Mammary epithelial cell (primary cell): ENCODE measurements at regions not wholly inside any gene's neighbourhood (a gene's known extent, or its start where the extent isn't known, plus 50 kb on each side); places are given as distances from the start of the nearest gene placed in this dataset.
"Not testable (repeated sequence)": the region's sequence is repeated elsewhere in the genome, so short reads cannot be mapped to it uniquely, and the experiment has no call there.

Source experiments
- EZH2 ChIP-seq: IDR thresholded peaks from 2 replicates; pipeline ENCODE4 v1.6.1; 2012; ENCODE audit warnings: low read length, inconsistent platforms, borderline replicate concordance
- TF ChIP-seq, protein P1 (sequence below), 2 donors: IDR thresholded peaks in 1 of 2; conservative IDR thresholded peaks in 1 of 2; 2 replicates each; pipeline ENCODE4 v1.5.1; 2011 to 2012; ENCODE audit warnings: inconsistent platforms in 2 of 2, low read length in 2 of 2, mild to moderate bottlenecking in 2 of 2, control low read depth in 1 of 2, low read depth in 1 of 2; ENCODE audit not compliant: insufficient read depth in 1 of 2; ENCODE audit errors: extremely low read depth in 1 of 2

- not testable (repeated sequence) for TF ChIP-seq EZH2
- TF ChIP-seq, protein P1, sequence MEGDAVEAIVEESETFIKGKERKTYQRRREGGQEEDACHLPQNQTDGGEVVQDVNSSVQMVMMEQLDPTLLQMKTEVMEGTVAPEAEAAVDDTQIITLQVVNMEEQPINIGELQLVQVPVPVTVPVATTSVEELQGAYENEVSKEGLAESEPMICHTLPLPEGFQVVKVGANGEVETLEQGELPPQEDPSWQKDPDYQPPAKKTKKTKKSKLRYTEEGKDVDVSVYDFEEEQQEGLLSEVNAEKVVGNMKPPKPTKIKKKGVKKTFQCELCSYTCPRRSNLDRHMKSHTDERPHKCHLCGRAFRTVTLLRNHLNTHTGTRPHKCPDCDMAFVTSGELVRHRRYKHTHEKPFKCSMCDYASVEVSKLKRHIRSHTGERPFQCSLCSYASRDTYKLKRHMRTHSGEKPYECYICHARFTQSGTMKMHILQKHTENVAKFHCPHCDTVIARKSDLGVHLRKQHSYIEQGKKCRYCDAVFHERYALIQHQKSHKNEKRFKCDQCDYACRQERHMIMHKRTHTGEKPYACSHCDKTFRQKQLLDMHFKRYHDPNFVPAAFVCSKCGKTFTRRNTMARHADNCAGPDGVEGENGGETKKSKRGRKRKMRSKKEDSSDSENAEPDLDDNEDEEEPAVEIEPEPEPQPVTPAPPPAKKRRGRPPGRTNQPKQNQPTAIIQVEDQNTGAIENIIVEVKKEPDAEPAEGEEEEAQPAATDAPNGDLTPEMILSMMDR (conservative IDR thresholded peaks at IDR 0.05 in 1 of 2, IDR thresholded peaks at IDR 0.05 in 1 of 2; ENCODE audit: extremely low read depth in 1 of 2, insufficient read depth in 1 of 2, low read depth in 1 of 2, low read length in 2 of 2): not testable (repeated sequence)
Measured at GRCh38 chrX:46151332-46151731, 393.9 kb downstream of the ZNF674 start.
